ENCODE measurements at regions not wholly inside any gene's neighbourhood (a gene's known extent, or its start where the extent isn't known, plus 50 kb on each side); places are given as distances from the start of the nearest gene placed in this dataset.

- TF ChIP-seq POLR2AphosphoS5 (IDR thresholded peaks at IDR 0.05; ENCODE audit: low read depth) = no peak
- no peak for TF ChIP-seq CTCF (IDR thresholded peaks at IDR 0.05; ENCODE audit: insufficient read depth, low read length)
- no peak for TF ChIP-seq GABPA (IDR thresholded peaks at IDR 0.05; ENCODE audit: low read depth)
- no peak for TF ChIP-seq REST (IDR thresholded peaks at IDR 0.05; ENCODE audit: insufficient replicate concordance, low read depth)
These were observed 96.6 kb upstream of the CBLB start for GRCh38 chr3:105965384-105965783.

Data from HL-60 (cell line).